Gastroesophageal sphincter (tissue), 3 donors: ENCODE measurements at regions not wholly inside any gene's neighbourhood (a gene's known extent, or its start where the extent isn't known, plus 50 kb on each side); places are given as distances from the start of the nearest gene placed in this dataset.

ENCODE experiments used
- EP300 ChIP-seq: sonication (generic); formaldehyde crosslinking; IDR thresholded peaks from one replicate; pipeline ENCODE4 v1.6.1; 2017; ENCODE audit warnings: antibody characterized with exemption, mild to moderate bottlenecking
- POLR2A ChIP-seq, 2 donors: fragments of 450-650 bp; IDR thresholded peaks; one replicate each; pipeline ENCODE4 v1.6.1; 2017; ENCODE audit warnings: antibody characterized with exemption in 2 of 2, mild to moderate bottlenecking in 2 of 2, moderate library complexity in 1 of 2
- POLR2AphosphoS5 ChIP-seq: sonication (generic); formaldehyde crosslinking; IDR thresholded peaks from one replicate; pipeline ENCODE4 v1.6.1; 2017; ENCODE audit warnings: antibody characterized with exemption
- TF ChIP-seq, protein P1 (sequence below), 4 experiments: fragments of 200-600 bp in 2 of 4; fragments of 450-650 bp in 2 of 4; sonication (generic) in 1 of 4; IDR thresholded peaks; one replicate each; pipeline ENCODE4 v1.5.1; 2017 to 2019; ENCODE audit warnings: antibody characterized with exemption in 4 of 4, mild to moderate bottlenecking in 2 of 4, moderate library complexity in 2 of 4

DNA sequence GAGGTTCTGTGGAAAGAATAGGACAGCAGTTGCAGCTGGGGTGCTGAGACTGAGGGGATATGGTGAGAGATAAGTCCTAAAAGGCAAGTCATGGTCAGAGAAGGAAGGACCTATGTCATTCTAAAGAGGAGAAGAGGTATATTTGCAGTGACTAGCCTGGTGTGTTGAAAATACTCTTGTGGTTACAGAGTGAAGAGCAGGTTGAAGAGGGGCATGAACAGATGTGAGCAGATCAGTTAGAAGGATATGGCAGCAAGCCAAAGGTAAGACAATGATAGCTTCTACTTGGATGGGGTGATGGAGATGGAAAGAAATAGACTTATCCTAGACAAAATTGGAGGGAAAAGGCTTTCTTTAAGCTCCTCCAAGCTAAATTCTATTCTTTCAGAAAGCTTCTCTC lies 469.8 kb upstream of the CPEB2 start:
- TF ChIP-seq, protein P1, sequence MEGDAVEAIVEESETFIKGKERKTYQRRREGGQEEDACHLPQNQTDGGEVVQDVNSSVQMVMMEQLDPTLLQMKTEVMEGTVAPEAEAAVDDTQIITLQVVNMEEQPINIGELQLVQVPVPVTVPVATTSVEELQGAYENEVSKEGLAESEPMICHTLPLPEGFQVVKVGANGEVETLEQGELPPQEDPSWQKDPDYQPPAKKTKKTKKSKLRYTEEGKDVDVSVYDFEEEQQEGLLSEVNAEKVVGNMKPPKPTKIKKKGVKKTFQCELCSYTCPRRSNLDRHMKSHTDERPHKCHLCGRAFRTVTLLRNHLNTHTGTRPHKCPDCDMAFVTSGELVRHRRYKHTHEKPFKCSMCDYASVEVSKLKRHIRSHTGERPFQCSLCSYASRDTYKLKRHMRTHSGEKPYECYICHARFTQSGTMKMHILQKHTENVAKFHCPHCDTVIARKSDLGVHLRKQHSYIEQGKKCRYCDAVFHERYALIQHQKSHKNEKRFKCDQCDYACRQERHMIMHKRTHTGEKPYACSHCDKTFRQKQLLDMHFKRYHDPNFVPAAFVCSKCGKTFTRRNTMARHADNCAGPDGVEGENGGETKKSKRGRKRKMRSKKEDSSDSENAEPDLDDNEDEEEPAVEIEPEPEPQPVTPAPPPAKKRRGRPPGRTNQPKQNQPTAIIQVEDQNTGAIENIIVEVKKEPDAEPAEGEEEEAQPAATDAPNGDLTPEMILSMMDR (IDR thresholded peaks at IDR 0.05), result no peak
- TF ChIP-seq EP300 (no peak), POLR2A (IDR thresholded peaks at IDR 0.05) (no peak), POLR2AphosphoS5 (no peak)
